Transverse colon (tissue), 4 donors: ENCODE measurements at regions not wholly inside any gene's neighbourhood (a gene's known extent, or its start where the extent isn't known, plus 50 kb on each side); places are given as distances from the start of the nearest gene placed in this dataset.

Experiments used
- DNase-seq: peaks from one replicate; pipeline ENCODE4 v3.0.0-alpha.2; 2019
- H3K27ac ChIP-seq, 4 donors: fragments of 200-600 bp; sonication (generic); 2 replicates each; pipeline ENCODE4 v1.5.1; 2016 to 2018; ENCODE audit warnings: inconsistent platforms in 4 of 4
- H3K27me3 ChIP-seq: fragments of 200-600 bp; sonication (generic); 2 replicates; pipeline ENCODE4 v1.5.1; 2017; ENCODE audit warnings: inconsistent platforms
- H3K36me3 ChIP-seq, 4 donors: fragments of 200-600 bp; sonication (generic); 2 replicates each; pipeline ENCODE4 v1.5.1; 2017 to 2019; ENCODE audit warnings: inconsistent platforms in 4 of 4
- H3K4me1 ChIP-seq, 4 donors: fragments of 200-600 bp; sonication (generic); 2 replicates each; pipeline ENCODE4 v1.5.1; 2017 to 2020; ENCODE audit warnings: inconsistent platforms in 4 of 4
- H3K4me3 ChIP-seq, 4 donors: fragments of 200-600 bp; sonication (generic); 1 replicate in 1 of 4; 2 replicates in 3 of 4; pipeline versions ENCODE4 v1.5.1 to v1.6.1; 2017 to 2019; ENCODE audit warnings: inconsistent platforms in 4 of 4
- H3K9me3 ChIP-seq, 2 donors: fragments of 200-600 bp; sonication (generic); 2 replicates each; pipeline ENCODE4 v1.5.1; 2017 to 2019; ENCODE audit warnings: inconsistent platforms in 2 of 2
- CTCF ChIP-seq, 5 experiments: fragments of 200-600 bp in 3 of 5; fragments of 450-650 bp in 2 of 5; sonication (generic) in 3 of 5; IDR thresholded peaks; 1 replicate in 2 of 5; 2 replicates in 3 of 5; pipeline ENCODE4 v1.5.1; 2016 to 2017; ENCODE audit warnings: antibody characterized with exemption in 5 of 5, inconsistent platforms in 3 of 5, mild to moderate bottlenecking in 2 of 5, moderate library complexity in 1 of 5
- EP300 ChIP-seq: sonication (generic); formaldehyde crosslinking; IDR thresholded peaks from one replicate; pipeline ENCODE4 v1.6.1; 2017; ENCODE audit warnings: antibody characterized with exemption, low read depth
- POLR2A ChIP-seq: fragments of 450-650 bp; IDR thresholded peaks from one replicate; pipeline ENCODE4 v1.6.1; 2016; ENCODE audit warnings: antibody characterized with exemption, mild to moderate bottlenecking, moderate library complexity
- POLR2AphosphoS5 ChIP-seq, 3 donors: sonication (generic); formaldehyde crosslinking; IDR thresholded peaks; one replicate each; pipeline ENCODE4 v1.6.1; 2016; ENCODE audit warnings: antibody characterized with exemption in 3 of 3
- WGBS, 2 donors: methylation state at CpG; one replicate each; pipeline ENCODE4 v1.1.5; 2018; ENCODE audit warnings: low coverage in 1 of 2; 5-methylcytosine and 5-hydroxymethylcytosine counted together
- in situ Hi-C, 4 donors: fragments of 200-750 bp; cut with MboI; loops; one replicate each; pipeline versions ENCODE4 v1.15.0 to v1.15.1; 2017; ENCODE audit warnings: low sequenced_read_pairs in 3 of 4, low pct_ligation_motif_present in 1 of 4, low pct_unique_long_range_greater_than_20kb in 1 of 4
- intact Hi-C: fragments of 100-400 bp; cut with DNase I; formaldehyde crosslinking; loops from one replicate; pipeline ENCODE4 v1.15.1; 2023; ENCODE audit warnings: low total_unique reads

- in situ Hi-C loops (no loop called here), intact Hi-C loops (no loop called here)
- Histone ChIP-seq H3K9me3 (no peaks in the 10 kb centered on the region), H3K27ac (no peak overlapping the region), H3K4me3 (no peak overlapping the region), H3K27me3 (peaks cover 92% of the 10 kb centered on the region), H3K36me3 (no peaks in the 10 kb centered on the region), H3K4me1 (no peaks in the 10 kb centered on the region)
- WGBS, 2 donors: 42 to 52% methylated on average over 2 to 3 of the region's 3 CpGs
- no peak for TF ChIP-seq POLR2A
- no peak for DNase-seq
Observed at GRCh38 chr12:53803194-53803593, 51.4 kb upstream of the CISTR start.

GRCh38 chr12:53803703-53804102 is 51.9 kb upstream of the CISTR start:
- Histone ChIP-seq H3K4me3 (no peak overlapping the region), H3K27me3 (peaks cover 92% of the 10 kb centered on the region), H3K36me3 (no peaks in the 10 kb centered on the region), H3K27ac (no peak overlapping the region), H3K9me3 (no peaks in the 10 kb centered on the region), H3K4me1 (no peaks in the 10 kb centered on the region)
- no peak for TF ChIP-seq EP300
- no peak for TF ChIP-seq POLR2AphosphoS5 (IDR thresholded peaks at IDR 0.05)
- no peak for TF ChIP-seq POLR2A
- no peak for TF ChIP-seq CTCF (IDR thresholded peaks at IDR 0.05)
- intact Hi-C loops (no loop called here), in situ Hi-C loops (no loop called here)
- DNase-seq: no peak
- 79 to 100% methylated on average over 1 to 4 of the region's 4 CpGs for WGBS, 2 donors

GRCh38 chr12:53804429-53804828 is 52.6 kb upstream of the CISTR start:
- WGBS, 2 donors: 61% methylated on average over 2 of the region's 2 CpGs; no CpG with 5 or more reads in 1 of the 2 donors
- H3K4me3 ChIP-seq: no peak overlapping the region
- TF ChIP-seq POLR2AphosphoS5 (IDR thresholded peaks at IDR 0.05) (no peak), POLR2A (no peak), CTCF (IDR thresholded peaks at IDR 0.05) (no peak), EP300 (no peak)
- peaks cover 92% of the 10 kb centered on the region for H3K27me3 ChIP-seq
- H3K36me3 ChIP-seq: no peaks in the 10 kb centered on the region
- no peaks in the 10 kb centered on the region for H3K9me3 ChIP-seq
- H3K4me1 ChIP-seq: no peaks in the 10 kb centered on the region
- DNase-seq: no peak
- intact Hi-C loops (no loop called here), in situ Hi-C loops (no loop called here)
- no peak overlapping the region for H3K27ac ChIP-seq

- Histone ChIP-seq H3K9me3 (no peaks in the 10 kb centered on the region), H3K36me3 (no peaks in the 10 kb centered on the region), H3K4me3 (no peak overlapping the region), H3K4me1 (no peaks in the 10 kb centered on the region), H3K27me3 (peaks cover 89% of the 10 kb centered on the region), H3K27ac (no peak overlapping the region)
- DNase-seq: no peak
- in situ Hi-C loops (no loop called here), intact Hi-C loops (no loop called here)
- WGBS, 2 donors: 83 to 88% methylated on average over 4 to 6 of the region's 6 CpGs
- no peak for TF ChIP-seq CTCF (IDR thresholded peaks at IDR 0.05)
- no peak for TF ChIP-seq EP300
- TF ChIP-seq POLR2A: no peak
- no peak for TF ChIP-seq POLR2AphosphoS5 (IDR thresholded peaks at IDR 0.05)
Observed at GRCh38 chr12:53805067-53805466, 53.3 kb upstream of the CISTR start.

- TF ChIP-seq POLR2AphosphoS5 (IDR thresholded peaks at IDR 0.05) (no peak), POLR2A (no peak), EP300 (no peak), CTCF (IDR thresholded peaks at IDR 0.05) (no peak)
Observed at GRCh38 chr12:53805791-53806190, 54.0 kb upstream of the CISTR start.

More at GRCh38 chr12:53805791-53806190, 54.0 kb upstream of the CISTR start:
- WGBS, 2 donors: 70 to 100% methylated on average over 2 to 4 of the region's 4 CpGs
- no peaks in the 10 kb centered on the region for H3K36me3 ChIP-seq
- no peak overlapping the region for H3K27ac ChIP-seq
- H3K4me1 ChIP-seq: no peaks in the 10 kb centered on the region
- H3K9me3 ChIP-seq: no peaks in the 10 kb centered on the region
- no peak for DNase-seq
- H3K27me3 ChIP-seq: peaks cover 91% of the 10 kb centered on the region
- intact Hi-C loops: no loop called here
- no peak overlapping the region for H3K4me3 ChIP-seq
- in situ Hi-C loops: no loop called here
